CD1c-positive myeloid dendritic cell (primary cell): ENCODE measurements at regions not wholly inside any gene's neighbourhood (a gene's known extent, or its start where the extent isn't known, plus 50 kb on each side); places are given as distances from the start of the nearest gene placed in this dataset.
"Not testable (repeated sequence)": the region's sequence is repeated elsewhere in the genome, so short reads cannot be mapped to it uniquely, and the experiment has no call there.

Experiments
- DNase-seq: peaks from one replicate; pipeline ENCODE4 v3.0.0-alpha.2; 2016; ENCODE audit errors: extremely low spot score

DNA sequence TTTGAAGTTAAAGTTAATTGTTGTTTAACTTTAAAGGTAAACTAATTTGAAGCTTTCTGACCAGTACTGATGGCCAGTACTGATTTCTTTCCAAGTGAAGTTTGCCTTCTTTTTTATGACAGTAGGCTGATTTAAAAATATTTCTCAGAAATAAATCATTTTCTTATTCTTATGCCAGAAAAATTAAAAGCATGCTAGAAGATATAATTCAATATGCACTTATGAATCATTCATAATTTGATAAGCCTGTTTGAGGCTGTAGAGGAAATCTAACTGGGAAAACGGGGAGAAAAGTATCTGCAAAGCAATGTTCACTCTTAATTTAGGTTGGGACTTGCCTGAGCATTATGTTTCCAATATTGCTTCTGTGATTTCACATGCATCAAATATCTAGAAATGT is 1112.0 kb upstream of the INTU start:
- DNase-seq: no peak

DNA sequence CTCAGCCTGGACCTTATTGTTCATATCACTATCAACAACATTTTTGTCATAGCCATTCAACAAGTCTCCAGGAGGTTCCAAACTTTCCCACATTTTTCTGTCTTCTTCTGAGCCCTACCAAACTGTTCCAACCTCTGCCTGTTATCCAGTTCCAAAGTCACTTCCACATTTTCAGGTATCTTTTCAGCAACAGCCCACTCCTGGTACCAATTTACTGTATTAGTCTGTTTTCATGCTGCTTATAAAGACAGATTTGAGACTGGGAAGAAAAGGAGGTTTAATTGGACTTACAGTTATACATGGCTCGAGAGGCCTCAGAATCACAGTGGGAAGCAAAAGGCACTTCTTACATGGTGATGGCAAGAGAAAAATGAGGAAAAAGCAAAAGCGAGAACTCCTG is 1107.4 kb upstream of the INTU start:
- not testable (repeated sequence) for DNase-seq

DNA sequence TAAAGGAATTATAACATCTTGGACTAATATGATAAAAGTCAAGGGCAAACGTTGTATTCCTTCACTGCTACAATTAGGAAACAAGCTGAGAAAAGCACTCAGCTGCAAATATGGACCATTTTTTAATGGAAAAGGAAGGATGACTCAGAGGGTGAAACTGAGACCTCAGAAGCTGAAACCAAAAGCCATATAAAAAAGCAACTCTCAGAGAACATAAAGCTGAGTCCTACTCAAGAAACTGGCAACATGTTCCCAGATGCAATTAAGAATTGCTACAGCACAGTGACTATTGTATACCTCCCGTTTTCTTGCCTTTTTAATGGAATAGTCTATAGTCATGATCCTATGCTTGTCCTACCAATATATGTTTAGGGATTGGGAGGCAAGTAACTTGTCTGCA is 1106.4 kb upstream of the INTU start:
- DNase-seq: no peak

GRCh38 chr4:126529997-126530396 is 1102.8 kb upstream of the INTU start:
- no peak for DNase-seq

DNA sequence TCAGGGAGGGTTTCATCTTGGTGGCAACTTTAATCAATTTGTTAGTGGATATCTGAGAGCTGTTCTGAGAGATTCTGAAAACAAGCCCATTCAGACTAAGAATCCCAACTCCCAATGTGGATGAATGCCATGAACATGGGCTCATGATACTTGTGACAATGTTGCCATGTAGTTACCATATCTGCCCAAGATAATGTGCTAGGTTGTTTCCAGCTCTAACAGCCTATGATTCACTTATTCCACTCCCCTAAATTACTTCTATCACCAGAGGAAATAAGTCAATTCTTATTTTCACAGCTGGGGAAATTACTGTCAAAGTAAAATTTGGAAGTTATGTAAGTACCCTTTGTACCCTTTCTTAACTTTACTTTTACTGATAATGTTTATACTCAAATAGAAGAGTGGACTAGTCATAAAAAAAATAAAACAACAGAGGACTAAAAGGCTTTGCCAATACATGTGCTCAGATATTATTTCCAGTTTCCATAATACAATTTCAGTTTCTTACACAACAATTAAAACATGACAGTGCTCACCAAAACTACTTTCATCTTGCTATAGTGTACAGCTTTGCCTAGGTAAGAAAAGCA is 1101.7 kb upstream of the INTU start:
- no peak for DNase-seq

DNA sequence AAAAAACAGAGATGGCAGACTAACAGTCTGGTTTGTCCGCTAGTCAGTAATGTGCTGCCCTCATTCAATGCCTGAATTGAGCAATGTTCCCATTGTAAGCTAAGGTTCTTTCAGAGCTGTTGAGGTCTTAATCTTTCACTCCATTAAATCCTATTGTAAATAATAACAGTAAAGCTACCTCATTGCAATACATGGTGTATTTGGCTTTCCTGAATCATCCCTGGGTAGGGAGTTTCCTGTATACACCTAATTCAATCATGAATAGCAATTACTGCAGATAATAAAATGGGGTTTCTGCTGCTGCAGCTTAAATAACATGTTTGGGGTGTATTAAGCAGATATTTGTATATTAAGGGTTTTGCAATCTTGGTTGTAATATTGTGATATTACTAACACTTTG is 1100.2 kb upstream of the INTU start:
- DNase-seq: no peak

- DNase-seq: no peak
Observed at GRCh38 chr4:126533146-126533805, 1099.5 kb upstream of the INTU start.

GRCh38 chr4:126539771-126540170 is 1093.0 kb upstream of the INTU start:
- no peak for DNase-seq

- DNase-seq: no peak
Observed at GRCh38 chr4:126541820-126542219, 1090.9 kb upstream of the INTU start.

GRCh38 chr4:126544276-126544675 is 1088.5 kb upstream of the INTU start:
- DNase-seq: no peak

DNA sequence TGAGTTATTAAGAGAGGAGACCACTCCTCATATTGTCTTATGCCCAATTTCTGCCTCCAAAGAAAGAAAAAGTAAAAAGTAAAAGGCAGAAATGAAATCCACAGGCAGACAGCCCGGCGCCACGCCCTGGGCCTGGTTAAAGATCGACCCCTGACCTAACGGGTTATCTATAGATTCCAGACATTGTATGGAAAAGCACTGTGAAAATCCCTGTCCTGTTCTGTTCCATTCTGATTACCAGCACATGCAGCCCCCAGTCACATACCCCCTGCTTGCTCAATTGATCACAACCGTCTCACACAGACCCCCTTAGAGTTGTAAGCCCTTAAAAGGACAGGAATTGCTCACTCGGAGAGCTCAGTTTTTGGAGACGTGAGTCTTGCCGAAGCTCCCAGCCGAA is 1086.6 kb upstream of the INTU start:
- not testable (repeated sequence) for DNase-seq

- DNase-seq: no peak
Observed at GRCh38 chr4:126547352-126547751, 1085.4 kb upstream of the INTU start.

DNA sequence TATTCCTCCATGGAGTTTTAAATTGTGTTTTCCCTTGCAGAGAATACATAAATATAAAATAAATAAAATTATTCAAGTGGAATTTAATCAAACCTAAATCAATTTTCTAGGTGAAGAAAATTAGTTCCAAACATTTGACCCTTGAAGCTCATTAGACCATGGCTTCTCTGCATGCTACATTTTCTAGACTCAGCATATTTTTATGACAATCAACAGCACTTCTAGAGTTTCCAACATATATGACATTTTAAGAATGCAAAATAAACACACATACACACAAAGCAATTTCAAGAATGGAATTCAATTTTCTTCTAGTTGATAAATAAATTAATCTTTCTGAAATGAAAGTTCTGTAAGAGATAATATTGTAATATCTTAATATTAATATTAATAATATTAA is 1083.9 kb upstream of the INTU start:
- DNase-seq: no peak

- no peak for DNase-seq
Observed at GRCh38 chr4:126552321-126552720, 1080.4 kb upstream of the INTU start.

DNA sequence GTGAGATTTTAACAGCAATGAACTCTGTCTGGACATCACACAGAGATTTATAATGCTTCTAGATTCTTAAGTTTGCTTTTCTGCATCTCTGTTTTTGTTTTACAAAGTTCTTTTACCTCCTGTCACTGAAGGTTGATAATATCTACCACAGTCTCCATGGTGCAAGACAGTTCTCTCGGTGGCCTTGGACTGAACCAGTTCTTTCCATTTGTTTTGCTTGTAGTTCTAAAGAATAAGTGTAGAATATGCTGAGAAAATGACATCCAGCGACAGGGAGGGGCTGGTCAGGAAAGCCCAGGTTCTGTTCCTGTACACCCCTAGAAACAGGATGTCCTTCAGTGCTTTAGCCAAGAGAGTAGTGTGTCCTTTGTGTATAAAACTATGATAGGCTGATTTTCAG is 1079.5 kb upstream of the INTU start:
- no peak for DNase-seq

DNA sequence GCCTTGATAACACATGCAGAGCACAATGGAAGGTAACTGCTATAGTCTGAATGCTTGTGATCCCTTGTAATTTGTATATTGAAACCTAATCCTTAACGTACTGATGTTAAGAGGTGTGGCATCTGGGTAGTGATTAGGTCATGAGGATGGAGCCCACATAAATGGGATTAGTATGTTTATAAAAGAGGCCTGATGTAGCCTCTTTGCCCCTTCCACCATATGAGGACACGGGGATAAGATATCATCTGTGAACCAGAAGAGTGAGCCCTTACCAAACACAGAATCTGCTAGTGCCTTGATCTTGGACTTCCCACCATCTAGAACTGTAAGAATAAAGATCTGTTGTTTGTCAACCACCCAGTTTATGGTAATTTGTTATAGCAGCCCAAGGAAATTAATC is 1074.2 kb upstream of the INTU start:
- DNase-seq: no peak

DNA sequence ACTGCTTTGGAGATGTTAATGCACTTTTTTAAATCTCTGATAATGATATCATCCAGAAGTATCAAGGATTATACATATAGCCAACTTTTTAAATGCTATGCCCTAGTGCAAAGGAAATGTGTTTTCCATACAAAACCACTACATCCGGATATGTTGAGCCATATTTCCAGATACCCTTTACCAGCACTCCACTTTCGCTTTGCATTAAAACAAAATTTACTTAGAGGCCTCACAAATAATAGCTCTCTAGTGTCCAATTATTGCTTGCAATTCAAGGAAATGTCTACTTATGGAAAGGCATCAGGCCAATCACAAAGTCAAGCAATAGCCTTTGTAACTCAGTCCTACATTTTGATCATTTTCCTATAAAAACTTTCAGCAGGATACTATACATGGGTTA is 1072.8 kb upstream of the INTU start:
- DNase-seq: no peak

- DNase-seq: no peak
Observed at GRCh38 chr4:126560794-126561193, 1072.0 kb upstream of the INTU start.

DNA sequence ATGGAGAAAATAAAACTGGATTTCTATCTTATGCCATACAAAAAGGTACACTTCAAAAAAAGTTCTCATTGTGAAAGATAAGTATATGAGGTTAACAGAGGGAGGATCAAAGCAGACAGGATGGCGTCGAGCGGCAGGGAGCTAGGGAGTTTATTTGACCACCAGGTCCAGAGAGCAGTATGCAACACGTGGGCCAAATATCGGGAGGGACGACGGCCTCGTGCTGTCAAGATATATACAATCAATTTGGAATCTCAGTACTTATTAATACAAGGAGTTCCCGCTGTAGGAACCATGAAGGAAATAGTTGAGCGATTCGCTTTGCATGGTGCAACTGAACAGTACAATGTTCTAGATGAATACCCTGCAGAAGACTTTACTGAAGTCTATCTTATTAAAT is 1069.4 kb upstream of the INTU start:
- no peak for DNase-seq

DNA sequence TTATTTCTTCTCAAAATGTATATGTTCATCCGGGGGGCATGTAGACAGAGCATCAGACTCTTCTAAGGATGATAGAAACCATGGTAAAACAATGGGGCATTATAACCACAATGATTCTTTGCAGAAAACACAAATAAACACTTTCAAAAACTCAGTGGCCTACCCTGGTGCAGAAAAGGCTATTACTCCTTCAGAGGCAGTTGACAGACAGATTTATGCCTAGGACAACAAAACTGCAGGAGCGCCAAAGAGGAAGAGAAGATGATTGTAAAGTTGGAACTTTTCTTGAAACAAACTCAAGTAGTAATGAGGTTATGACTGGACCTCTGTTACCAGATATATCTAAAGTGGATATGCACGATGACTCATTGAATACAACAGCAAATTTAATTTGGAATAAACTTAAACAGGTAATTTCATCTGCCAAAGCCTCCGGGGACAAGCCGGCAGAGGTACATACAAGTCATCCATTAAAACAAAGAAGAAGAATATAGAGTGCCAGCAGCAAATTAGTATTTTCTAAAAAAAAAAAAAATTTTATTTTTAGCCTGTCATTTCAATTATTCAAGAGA is 1068.4 kb upstream of the INTU start:
- DNase-seq: no peak

DNA sequence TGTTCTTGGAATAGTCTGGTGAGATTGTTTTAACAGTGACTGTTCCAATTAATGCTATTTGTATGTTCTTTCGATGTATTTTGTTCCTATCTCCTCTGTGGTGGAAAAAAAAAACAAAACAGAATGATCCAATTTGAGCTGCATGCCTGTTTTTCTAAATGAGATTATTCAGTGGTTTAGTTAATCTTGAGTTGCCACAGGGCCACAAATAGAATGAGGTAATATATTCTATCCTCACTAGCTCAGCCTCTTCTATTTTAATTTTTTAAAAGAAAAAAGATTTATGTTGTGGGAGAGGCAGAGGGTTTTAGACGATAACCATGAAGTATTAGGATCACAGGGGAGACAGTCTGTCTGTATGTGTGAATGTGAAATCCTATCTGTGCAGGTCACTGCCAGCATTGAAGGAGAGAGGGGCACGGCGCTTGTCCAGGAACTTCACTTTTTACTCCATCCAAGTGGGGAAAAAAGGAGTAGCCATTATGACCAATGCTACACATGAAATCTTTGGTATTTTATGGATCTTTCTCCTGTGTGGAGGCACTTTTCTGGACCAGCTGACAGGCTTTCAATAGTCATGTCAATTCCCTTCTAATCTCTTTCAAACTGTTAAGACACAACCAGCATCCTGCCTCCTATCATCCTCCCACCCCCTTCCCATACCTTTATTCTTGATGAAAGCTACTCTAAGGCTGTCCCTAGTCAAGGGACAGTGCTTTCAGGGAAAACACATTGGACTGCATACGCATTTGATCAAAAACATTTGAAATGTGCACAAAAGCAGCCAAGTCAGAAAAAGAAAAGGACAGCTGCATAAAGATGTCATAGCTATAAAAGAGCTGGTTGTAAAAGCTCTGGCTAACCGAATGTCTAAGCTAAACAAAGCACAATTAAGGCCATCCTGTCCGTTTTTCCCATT is 1063.8 kb upstream of the INTU start:
- DNase-seq: no peak

DNA sequence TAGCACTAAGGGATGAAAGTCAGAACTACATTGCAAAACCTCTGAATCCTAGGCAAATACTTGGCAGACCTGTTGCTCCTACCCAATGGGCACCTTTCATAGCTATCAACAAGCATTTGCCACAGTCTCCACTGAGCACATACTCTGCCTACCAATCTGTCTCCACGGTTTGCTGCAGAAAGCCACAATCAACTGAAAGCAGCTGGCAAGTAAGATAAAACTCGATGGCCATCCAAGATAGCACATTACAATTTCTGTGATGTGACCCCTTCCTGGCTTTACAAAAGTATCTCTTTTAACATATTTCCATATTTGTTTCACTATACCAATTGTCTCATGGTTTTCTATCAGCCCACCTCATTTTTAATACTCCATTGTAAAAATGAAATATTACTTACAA is 1060.5 kb upstream of the INTU start:
- DNase-seq: no peak

DNA sequence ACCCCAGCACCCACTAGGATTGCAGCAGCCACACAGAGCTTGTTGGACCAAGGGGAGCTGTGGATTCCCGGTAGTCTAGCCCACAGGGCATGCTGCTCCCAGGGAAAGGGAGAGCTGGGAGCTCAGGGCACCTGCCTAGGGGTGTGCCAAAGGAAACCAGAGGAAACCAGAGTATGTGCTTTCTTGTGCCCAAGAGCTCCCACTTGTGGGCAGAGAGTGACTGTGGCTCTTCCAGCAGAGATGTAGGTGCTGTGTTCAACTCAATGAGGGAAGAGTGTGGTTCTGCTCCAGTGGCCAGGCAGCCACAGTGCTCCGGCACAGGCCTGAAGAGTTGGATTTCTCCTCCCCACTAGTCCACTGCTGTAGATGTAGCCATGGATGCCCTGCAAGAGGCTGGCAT is 1050.0 kb upstream of the INTU start:
- no peak for DNase-seq
